DND-41 (cell line): ENCODE measurements at regions not wholly inside any gene's neighbourhood (a gene's known extent, or its start where the extent isn't known, plus 50 kb on each side); places are given as distances from the start of the nearest gene placed in this dataset.

Experiments
- ATAC-seq: fragments of 200-7000 bp; cut with Tn5 transposase; 3 replicates; pipeline ENCODE4 v1.9.1; 2021; ENCODE audit warnings: low read depth; ENCODE audit not compliant: insufficient read depth
- DNase-seq: peaks from one replicate; pipeline ENCODE4 v3.0.0-alpha.2; 2020
- H2AFZ ChIP-seq: 2 replicates; pipeline ENCODE4 v1.6.0; 2012; ENCODE audit warnings: low read depth, low read length
- H3K27ac ChIP-seq: 2 replicates; pipeline ENCODE4 v1.5.1; 2012; ENCODE audit warnings: low read length, inconsistent platforms
- H3K27me3 ChIP-seq: fragments of 200-600 bp; sonication (generic); 2 replicates; pipeline ENCODE4 v1.6.0; 2012; ENCODE audit warnings: low read length, mild to moderate bottlenecking, inconsistent platforms; ENCODE audit not compliant: insufficient read depth, poor library complexity
- H3K36me3 ChIP-seq: 2 replicates; pipeline ENCODE4 v1.5.1; 2012; ENCODE audit warnings: low read length, inconsistent platforms; ENCODE audit not compliant: insufficient read depth
- H3K4me1 ChIP-seq: 2 replicates; pipeline ENCODE4 v1.5.1; 2012; ENCODE audit warnings: mild to moderate bottlenecking, low read length; ENCODE audit not compliant: insufficient read depth
- H3K4me2 ChIP-seq: 2 replicates; pipeline ENCODE4 v1.6.0; 2012; ENCODE audit warnings: mild to moderate bottlenecking, moderate library complexity, low read length, inconsistent platforms; ENCODE audit not compliant: insufficient read depth
- H3K4me3 ChIP-seq, 2 experiments: fragments of 200-600 bp in 1 of 2; shearing (Covaris generic) in 1 of 2; 2 replicates each; pipeline ENCODE4 v1.5.1; 2012 to 2016; ENCODE audit warnings: inconsistent platforms in 2 of 2, low read length in 2 of 2, mild to moderate bottlenecking in 2 of 2, low read depth in 1 of 2, moderate library complexity in 1 of 2
- H3K79me2 ChIP-seq: 2 replicates; pipeline ENCODE4 v1.6.0; 2012; ENCODE audit warnings: low read length, inconsistent platforms; ENCODE audit not compliant: insufficient read depth
- H3K9ac ChIP-seq: 2 replicates; pipeline ENCODE4 v1.6.0; 2012; ENCODE audit warnings: low read depth, mild to moderate bottlenecking, inconsistent platforms, low read length, moderate library complexity
- H3K9me3 ChIP-seq: 2 replicates; pipeline ENCODE4 v1.5.1; 2012; ENCODE audit warnings: low read length, moderate library complexity, mild to moderate bottlenecking, inconsistent platforms; ENCODE audit not compliant: insufficient read depth, severe bottlenecking
- H4K20me1 ChIP-seq: 2 replicates; pipeline ENCODE4 v1.6.0; 2012; ENCODE audit warnings: low read length; ENCODE audit not compliant: insufficient read depth
- CTCF ChIP-seq: IDR thresholded peaks from 2 replicates; pipeline ENCODE4 v1.5.1; 2012; ENCODE audit warnings: borderline replicate concordance, low read length, moderate library complexity, mild to moderate bottlenecking; ENCODE audit not compliant: poor library complexity, severe bottlenecking; ENCODE audit errors: extremely low read depth
- EZH2 ChIP-seq: IDR thresholded peaks from 3 replicates; pipeline ENCODE4 v1.6.1; 2012; ENCODE audit warnings: borderline replicate concordance, low read depth, mild to moderate bottlenecking, moderate library complexity, low read length, inconsistent platforms; ENCODE audit not compliant: severe bottlenecking

DNA sequence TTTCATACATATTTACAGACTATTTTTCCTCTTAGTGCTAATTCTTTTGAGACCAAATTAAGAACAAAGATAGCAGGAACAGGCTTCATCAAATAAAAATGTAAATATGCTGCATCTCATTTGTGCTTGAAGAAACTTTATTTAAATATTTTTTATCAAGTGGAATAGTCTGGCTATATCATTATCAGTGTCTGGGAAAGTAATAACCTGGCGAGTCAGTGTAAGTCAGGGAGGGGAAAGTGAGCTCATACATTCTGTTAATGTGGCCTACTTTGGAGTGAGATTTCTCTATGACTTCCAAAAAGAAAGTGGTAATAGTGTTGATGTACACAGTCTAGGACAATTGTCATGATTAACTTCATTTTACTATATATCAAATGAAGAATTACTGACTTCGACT, 1045.1 kb downstream of the ADGRL2 start:
- no peak for DNase-seq
- Histone ChIP-seq H3K9ac (no peak overlapping the region), H3K36me3 (no peaks in the 10 kb centered on the region), H3K4me2 (no peak overlapping the region), H3K79me2 (no peaks in the 10 kb centered on the region), H3K4me3 (no peak overlapping the region), H3K4me1 (no peaks in the 10 kb centered on the region), H4K20me1 (no peaks in the 10 kb centered on the region), H2AFZ (no peak overlapping the region), H3K27me3 (no peaks in the 10 kb centered on the region), H3K27ac (no peak overlapping the region), H3K9me3 (no peaks in the 10 kb centered on the region)
- no peak for ATAC-seq
- no peak for TF ChIP-seq EZH2
- TF ChIP-seq CTCF, result no peak

GRCh38 chr1:82844911-82845827, 1044.4 kb downstream of the ADGRL2 start:
- Histone ChIP-seq H3K79me2 (no peaks in the 10 kb centered on the region), H3K9ac (no peak overlapping the region), H3K27me3 (no peaks in the 10 kb centered on the region), H3K4me2 (no peak overlapping the region), H3K4me3 (no peak overlapping the region), H3K4me1 (no peaks in the 10 kb centered on the region), H3K9me3 (no peaks in the 10 kb centered on the region), H2AFZ (no peak overlapping the region), H3K36me3 (no peaks in the 10 kb centered on the region), H3K27ac (no peak overlapping the region), H4K20me1 (no peaks in the 10 kb centered on the region)
- DNase-seq, result no peak
- ATAC-seq, result no peak
- TF ChIP-seq CTCF (no peak), EZH2 (no peak)

DNA sequence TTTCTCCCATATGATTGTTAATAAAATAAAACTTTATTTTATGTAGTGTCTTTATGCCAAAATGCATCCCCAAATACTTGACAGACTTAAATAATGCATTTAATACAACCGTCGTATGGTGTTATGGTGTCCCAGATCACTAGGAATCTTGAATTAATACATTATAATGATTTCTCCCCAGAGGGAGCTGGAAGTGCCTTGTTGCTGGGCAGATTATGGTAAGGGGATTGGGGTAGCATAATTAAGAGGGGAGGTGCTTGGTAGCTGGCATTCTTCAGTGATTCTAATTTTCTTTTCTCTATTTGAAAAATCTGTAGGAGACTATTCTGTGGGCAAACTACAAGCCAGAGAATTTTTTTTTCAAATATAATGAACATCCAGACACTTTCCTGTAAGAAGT, 1043.7 kb downstream of the ADGRL2 start:
- Histone ChIP-seq H3K9ac (no peak overlapping the region), H3K79me2 (no peaks in the 10 kb centered on the region), H3K4me1 (no peaks in the 10 kb centered on the region), H3K27ac (no peak overlapping the region), H2AFZ (no peak overlapping the region), H3K27me3 (no peaks in the 10 kb centered on the region), H3K4me2 (no peak overlapping the region), H3K36me3 (no peaks in the 10 kb centered on the region), H4K20me1 (no peaks in the 10 kb centered on the region), H3K9me3 (no peaks in the 10 kb centered on the region), H3K4me3 (no peak overlapping the region)
- DNase-seq, result no peak
- ATAC-seq, result no peak
- TF ChIP-seq EZH2 (no peak), CTCF (no peak)

DNA sequence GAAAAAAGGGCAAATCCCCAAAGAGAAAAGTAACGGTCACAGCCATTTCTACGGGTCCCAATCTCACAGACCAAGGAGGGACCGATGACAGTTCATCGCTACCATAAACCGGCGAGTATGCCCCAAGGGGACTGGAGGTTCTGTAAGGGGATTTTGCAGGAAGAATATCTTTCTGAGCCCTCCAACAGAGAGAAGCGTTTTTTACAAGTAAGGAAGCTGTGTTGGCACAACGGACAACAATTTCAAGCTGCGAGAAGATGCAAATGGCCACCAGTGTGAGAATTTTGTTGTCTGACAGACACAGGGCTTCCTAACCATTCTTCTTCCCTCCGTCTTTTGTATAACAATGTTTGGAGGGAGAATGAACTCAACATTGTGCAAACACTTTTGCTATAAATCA, 1043.1 kb downstream of the ADGRL2 start:
- Histone ChIP-seq H3K9me3 (no peaks in the 10 kb centered on the region), H3K27ac (no peak overlapping the region), H3K36me3 (no peaks in the 10 kb centered on the region), H3K9ac (no peak overlapping the region), H3K4me1 (no peaks in the 10 kb centered on the region), H3K79me2 (no peaks in the 10 kb centered on the region), H3K4me3 (no peak overlapping the region), H3K27me3 (no peaks in the 10 kb centered on the region), H2AFZ (no peak overlapping the region), H4K20me1 (no peaks in the 10 kb centered on the region), H3K4me2 (no peak overlapping the region)
- TF ChIP-seq EZH2 (no peak), CTCF (no peak)
- DNase-seq, result no peak
- no peak for ATAC-seq
